Astrocyte of the spinal cord (primary cell): ENCODE measurements at regions not wholly inside any gene's neighbourhood (a gene's known extent, or its start where the extent isn't known, plus 50 kb on each side); places are given as distances from the start of the nearest gene placed in this dataset.
A peak's percentile ranks its signal among the peaks of the same experiment; 100 is the strongest.

ENCODE experiments used
- DNase-seq: peaks from one replicate; pipeline ENCODE4 v3.0.0; 2011; ENCODE audit warnings: low read depth, low spot score
- H3K4me3 ChIP-seq: 2 replicates; pipeline ENCODE4 v1.5.1; 2011; ENCODE audit warnings: low read depth, mild to moderate bottlenecking, low read length, moderate library complexity
- in situ Hi-C: cut with HindIII; loops from 2 replicates; pipeline ENCODE4 v1.10.0; 2017; ENCODE audit warnings: low sequenced_read_pairs
- TF ChIP-seq, protein P1 (sequence below): IDR thresholded peaks from 2 replicates; pipeline ENCODE4 v1.5.1; 2012; ENCODE audit warnings: low read depth, mild to moderate bottlenecking, low read length, inconsistent platforms

DNA sequence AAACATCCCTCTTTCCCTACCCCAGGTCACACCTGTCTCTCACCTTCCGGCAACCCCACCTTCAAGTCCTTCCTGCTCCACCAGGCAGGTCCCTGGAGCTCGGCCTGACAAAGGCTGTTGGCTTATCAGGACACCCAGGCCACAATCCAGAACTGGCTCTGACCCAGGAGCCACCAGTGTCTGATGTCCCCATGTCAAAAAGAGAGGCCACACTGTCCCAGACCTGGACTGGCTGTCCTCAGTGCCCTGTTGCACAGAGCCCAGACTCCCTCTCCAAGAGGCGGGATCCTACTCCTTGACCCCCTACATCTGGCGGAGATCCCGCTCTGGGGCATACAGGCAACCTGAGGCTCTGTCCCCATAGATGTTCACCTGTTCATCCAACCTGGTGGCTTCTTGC, 116.0 kb downstream of the MN1 start:
- TF ChIP-seq, protein P1, sequence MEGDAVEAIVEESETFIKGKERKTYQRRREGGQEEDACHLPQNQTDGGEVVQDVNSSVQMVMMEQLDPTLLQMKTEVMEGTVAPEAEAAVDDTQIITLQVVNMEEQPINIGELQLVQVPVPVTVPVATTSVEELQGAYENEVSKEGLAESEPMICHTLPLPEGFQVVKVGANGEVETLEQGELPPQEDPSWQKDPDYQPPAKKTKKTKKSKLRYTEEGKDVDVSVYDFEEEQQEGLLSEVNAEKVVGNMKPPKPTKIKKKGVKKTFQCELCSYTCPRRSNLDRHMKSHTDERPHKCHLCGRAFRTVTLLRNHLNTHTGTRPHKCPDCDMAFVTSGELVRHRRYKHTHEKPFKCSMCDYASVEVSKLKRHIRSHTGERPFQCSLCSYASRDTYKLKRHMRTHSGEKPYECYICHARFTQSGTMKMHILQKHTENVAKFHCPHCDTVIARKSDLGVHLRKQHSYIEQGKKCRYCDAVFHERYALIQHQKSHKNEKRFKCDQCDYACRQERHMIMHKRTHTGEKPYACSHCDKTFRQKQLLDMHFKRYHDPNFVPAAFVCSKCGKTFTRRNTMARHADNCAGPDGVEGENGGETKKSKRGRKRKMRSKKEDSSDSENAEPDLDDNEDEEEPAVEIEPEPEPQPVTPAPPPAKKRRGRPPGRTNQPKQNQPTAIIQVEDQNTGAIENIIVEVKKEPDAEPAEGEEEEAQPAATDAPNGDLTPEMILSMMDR: no peak
- H3K4me3 ChIP-seq: no peak overlapping the region
- no peak for DNase-seq
- in situ Hi-C loops: no loop called here

DNA sequence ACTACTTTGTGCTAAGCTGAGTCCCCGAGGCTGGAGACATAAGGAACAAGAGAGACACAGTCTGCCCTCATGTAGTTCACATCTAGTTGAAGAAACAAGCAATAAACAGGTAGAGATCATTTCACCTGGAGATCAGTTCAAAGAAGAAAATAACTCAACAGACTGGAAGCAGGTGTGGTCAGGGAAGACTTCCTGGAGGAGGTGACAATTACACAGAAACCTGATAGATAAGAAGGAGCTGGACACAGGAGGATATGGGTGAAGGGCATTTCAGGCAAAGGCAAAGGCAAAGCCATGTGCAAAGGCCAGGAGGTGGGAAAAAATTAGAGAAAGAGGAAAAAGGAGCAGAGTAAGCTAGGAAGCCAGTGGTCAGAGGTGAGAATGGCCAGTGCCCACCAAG, 115.6 kb downstream of the MN1 start:
- no peak overlapping the region for H3K4me3 ChIP-seq
- in situ Hi-C loops: no loop called here
- TF ChIP-seq, protein P1: no peak
- no peak for DNase-seq

DNA sequence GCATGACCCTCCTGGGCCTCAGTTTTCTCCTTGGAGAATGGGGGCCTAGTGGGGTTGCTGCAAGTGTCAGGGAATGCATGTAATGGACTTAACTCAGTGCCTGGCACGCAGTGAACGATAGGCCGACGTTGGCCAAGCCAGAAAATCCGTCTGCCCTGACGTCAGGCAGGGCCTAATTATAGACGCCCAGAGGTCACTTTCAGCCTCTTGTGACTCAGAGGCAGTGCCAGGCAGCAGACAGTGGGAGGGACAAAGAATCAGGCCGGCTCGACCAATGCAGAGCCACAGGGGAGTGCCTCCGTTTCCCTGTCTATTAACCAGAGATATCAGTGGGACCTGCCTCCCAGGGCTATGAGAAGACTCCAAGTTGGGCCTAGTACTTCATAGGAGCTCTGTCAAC, 115.0 kb downstream of the MN1 start:
- DNase-seq: peak; percentile 75
- TF ChIP-seq, protein P1: no peak
- in situ Hi-C loops: no loop called here

DNA sequence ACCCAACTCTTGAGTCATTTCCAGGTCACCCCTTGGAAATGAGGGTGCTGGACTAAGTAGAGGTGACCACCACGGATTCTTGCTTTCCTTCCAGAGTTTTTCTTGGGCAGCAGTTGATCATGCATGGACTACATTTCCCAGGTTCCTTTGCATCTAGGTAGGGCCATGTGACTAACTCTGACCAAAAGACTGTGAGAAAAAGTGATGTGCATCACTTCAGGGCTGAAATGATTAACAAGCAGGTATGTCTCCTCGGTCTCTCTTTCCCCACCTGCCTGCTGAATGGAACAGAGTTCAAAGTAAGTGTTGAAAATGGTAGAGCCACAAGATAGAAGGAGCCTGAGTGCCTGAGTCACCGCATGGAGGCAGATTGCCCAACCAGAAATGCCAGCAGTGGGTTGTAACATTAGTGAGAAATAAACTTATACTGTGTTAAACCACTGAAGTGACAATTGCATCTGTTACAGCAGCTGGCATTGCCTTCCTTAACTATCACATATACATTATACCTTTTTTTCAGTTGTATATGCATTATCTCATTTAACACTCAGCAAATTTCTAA, 113.5 kb downstream of the MN1 start:
- no peak for DNase-seq
- TF ChIP-seq, protein P1: no peak
- in situ Hi-C loops: no loop called here
- H3K4me3 ChIP-seq: no peak overlapping the region

More for the DNA sequence above, 115.0 kb downstream of the MN1 start:
- no peak overlapping the region for H3K4me3 ChIP-seq

DNA sequence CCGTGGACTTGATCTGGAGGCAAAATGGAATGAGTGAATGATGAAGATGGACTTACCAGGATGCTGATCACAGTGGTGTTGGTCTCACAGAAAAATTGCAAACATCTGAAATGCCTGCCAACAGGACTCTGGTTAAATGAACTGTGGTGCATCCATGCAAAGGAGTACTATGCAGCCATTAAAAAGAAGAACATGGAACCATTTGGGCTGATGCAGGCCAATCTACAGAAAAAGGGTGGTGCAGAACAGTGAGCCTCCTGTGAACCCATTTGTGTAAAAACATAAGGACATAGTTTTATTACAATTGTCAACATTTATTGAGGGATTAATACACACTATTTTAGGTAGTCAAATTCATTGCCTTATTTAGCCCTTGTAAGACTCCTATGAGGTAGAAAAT, 111.9 kb downstream of the MN1 start:
- TF ChIP-seq, protein P1: no peak
- no peak overlapping the region for H3K4me3 ChIP-seq
- in situ Hi-C loops: no loop called here
- DNase-seq: no peak

DNA sequence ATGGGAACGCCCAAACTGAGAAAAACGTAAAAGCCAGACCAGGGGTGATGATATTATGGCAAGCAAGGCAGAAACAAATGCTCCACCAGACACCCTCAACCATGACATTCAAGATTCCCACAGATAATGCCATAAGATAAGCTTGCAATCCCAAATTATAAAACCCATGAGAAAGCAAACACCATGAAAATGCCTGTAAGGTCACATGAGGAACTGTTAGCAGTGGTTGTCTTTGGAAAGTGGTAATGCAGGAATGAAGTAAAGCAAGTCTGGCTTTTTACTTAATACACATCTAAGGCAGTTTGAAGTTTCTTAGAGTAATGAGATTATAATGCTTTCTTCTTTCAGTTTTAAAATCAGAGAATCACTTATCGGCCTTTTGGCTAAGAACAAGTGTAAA, 111.0 kb downstream of the MN1 start:
- in situ Hi-C loops: no loop called here
- TF ChIP-seq, protein P1: no peak

DNA sequence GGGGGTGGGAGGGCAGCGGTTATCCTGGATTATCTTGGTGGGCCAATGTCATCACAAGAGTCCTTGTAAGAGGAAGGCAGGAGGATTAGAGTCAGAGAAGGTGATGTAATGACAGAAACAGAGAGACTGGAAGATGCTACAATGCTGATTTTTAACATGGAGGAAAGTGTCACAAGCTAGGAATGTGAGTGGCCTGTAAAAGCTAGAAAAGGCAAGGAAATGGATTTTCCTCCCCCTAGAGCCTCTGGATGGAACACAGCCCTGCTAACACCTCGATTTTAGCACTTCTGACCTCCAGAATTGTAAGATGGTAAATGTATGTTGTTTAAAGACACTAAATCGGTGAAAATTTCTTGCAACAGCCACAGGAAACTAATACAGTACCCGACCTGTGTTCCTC, 109.3 kb downstream of the MN1 start:
- TF ChIP-seq, protein P1: no peak
- in situ Hi-C loops: no loop called here
- no peak for DNase-seq

More for the DNA sequence above, 111.0 kb downstream of the MN1 start:
- H3K4me3 ChIP-seq: no peak overlapping the region
- no peak for DNase-seq

More for the DNA sequence above, 109.3 kb downstream of the MN1 start:
- H3K4me3 ChIP-seq: no peak overlapping the region
